NB4 (cell line): ENCODE measurements at regions not wholly inside any gene's neighbourhood (a gene's known extent, or its start where the extent isn't known, plus 50 kb on each side); places are given as distances from the start of the nearest gene placed in this dataset.

ENCODE experiments used
- CTCF ChIP-seq: IDR thresholded peaks from one replicate; pipeline ENCODE4 v1.5.1; 2012; ENCODE audit warnings: low read depth, low read length
- MAX ChIP-seq: IDR thresholded peaks from 2 replicates; pipeline ENCODE4 v1.6.1; 2011; ENCODE audit warnings: low read depth, low read length
- MYC ChIP-seq: IDR thresholded peaks from 2 replicates; pipeline ENCODE4 v1.6.1; 2011; ENCODE audit warnings: low read depth, low read length
- POLR2A ChIP-seq: IDR thresholded peaks from 2 replicates; pipeline ENCODE4 v1.6.1; 2011; ENCODE audit warnings: mild to moderate bottlenecking; ENCODE audit not compliant: insufficient read length; ENCODE audit errors: extremely low read depth

DNA sequence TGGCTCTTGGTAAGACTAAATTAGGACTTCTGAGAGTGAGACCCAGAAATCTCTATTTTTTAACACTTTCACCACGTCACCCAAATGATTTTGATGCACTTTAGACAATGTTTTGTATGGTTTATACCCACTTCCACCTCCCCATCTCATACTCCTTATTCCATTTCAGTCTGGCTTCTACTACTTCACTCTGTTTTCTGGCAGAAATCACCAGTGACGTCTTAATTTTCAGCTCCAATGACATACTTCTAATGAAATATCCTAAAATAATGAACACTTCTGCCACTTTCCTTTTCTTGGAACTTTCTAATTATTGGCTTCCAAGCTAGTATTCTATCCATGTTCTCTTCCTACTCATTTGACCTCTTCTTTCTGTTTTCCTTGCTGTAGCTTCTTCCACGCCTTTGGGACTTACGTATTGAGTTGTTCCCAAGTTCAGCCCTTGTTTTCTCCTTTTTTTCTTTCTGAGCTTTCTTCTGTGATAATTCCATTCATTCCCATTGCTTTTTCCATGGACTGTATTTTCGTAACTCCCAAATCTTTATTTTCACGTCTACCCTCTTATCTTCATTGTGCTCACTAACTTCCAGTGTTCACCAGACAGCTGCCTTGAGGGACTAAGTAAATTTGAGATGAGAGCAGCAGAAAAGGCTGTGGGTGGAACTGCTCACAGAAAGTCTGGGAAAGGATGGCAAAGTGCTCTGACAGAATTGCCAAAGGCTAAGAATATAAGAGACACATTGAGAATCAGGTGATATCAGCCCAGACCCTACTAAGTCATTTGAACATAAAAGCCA lies 115.8 kb downstream of the CAPZA3 start:
- no peak for TF ChIP-seq CTCF
- no peak for TF ChIP-seq POLR2A
- no peak for TF ChIP-seq MYC
- no peak for TF ChIP-seq MAX
